Right cardiac atrium (tissue), 5 donors: ENCODE measurements at regions not wholly inside any gene's neighbourhood (a gene's known extent, or its start where the extent isn't known, plus 50 kb on each side); places are given as distances from the start of the nearest gene placed in this dataset.
"Not testable (repeated sequence)": the region's sequence is repeated elsewhere in the genome, so short reads cannot be mapped to it uniquely, and the experiment has no call there.

ENCODE experiments used
- ATAC-seq, 2 donors: fragments of 200-7000 bp; cut with Tn5 transposase; one replicate each; pipeline versions ENCODE4 v1.8.0 to v1.9.1; 2020; ENCODE audit warnings: moderate library complexity in 2 of 2, mild to moderate bottlenecking in 1 of 2
- DNase-seq, 3 donors: peaks; one replicate each; pipeline ENCODE4 v3.0.0-alpha.2; 2020
- H3K27ac ChIP-seq: one replicate; pipeline ENCODE4 v1.5.1; 2013; ENCODE audit warnings: mild to moderate bottlenecking, low read length, control low read depth, moderate library complexity
- H3K27me3 ChIP-seq: one replicate; pipeline ENCODE4 v1.6.1; 2013; ENCODE audit not compliant: control insufficient read depth, insufficient read depth
- H3K4me1 ChIP-seq: one replicate; pipeline ENCODE4 v1.6.1; 2013; ENCODE audit warnings: low read length; ENCODE audit not compliant: control insufficient read depth, insufficient read depth
- H3K4me3 ChIP-seq: one replicate; pipeline ENCODE4 v1.5.1; 2013; ENCODE audit warnings: low read length, control low read depth
- H3K9me3 ChIP-seq: one replicate; pipeline ENCODE4 v1.6.1; 2013; ENCODE audit warnings: low read length; ENCODE audit not compliant: control insufficient read depth
- WGBS: extraction: QIAGEN DNeasy Blood & Tissue Kit; methylation state at CpG from one replicate; pipeline ENCODE4 v1.1.7; 2013; 5-methylcytosine and 5-hydroxymethylcytosine counted together
- intact Hi-C, 4 donors: fragments of 100-400 bp; cut with DNase I; formaldehyde crosslinking; loops; one replicate each; pipeline versions ENCODE4 v1.11.0 to v1.14.0; 2022 to 2023
- donor health status: healthy with polysubstance abuse.
- donor health status: DM: no; HTN: yes; CAD: no.
- donor health status: DM: no; HTN: no; CAD: no.
- donor health status: DM: no; HTN: yes; CAD: no; lungs with severe emphysema.
- donor health status: DM: yes; HTN: yes; CAD: no.

- H3K27ac ChIP-seq, intact Hi-C loops, H3K27me3 ChIP-seq, H3K4me3 ChIP-seq, H3K9me3 ChIP-seq, H3K4me1 ChIP-seq, ATAC-seq, DNase-seq: not testable (repeated sequence)
- WGBS = 70% methylated on average over 1 of the region's 1 CpG
Observed at GRCh38 chr19:23984911-23985310, 70.2 kb downstream of the ZNF726 start.

- Histone ChIP-seq H3K9me3 (no peaks in the 10 kb centered on the region), H3K27me3 (no peaks in the 10 kb centered on the region), H3K27ac (no peak overlapping the region), H3K4me1 (no peaks in the 10 kb centered on the region), H3K4me3 (no peak overlapping the region)
- intact Hi-C loops = no loop called here
- WGBS = 92% methylated on average over 1 of the region's 1 CpG
- DNase-seq = no peak
- no peak for ATAC-seq
Observed at GRCh38 chr19:23986623-23987022, 71.9 kb downstream of the ZNF726 start.

GRCh38 chr19:23991170-23991569 is 76.5 kb downstream of the ZNF726 start:
- Histone ChIP-seq H3K27ac (no peak overlapping the region), H3K27me3 (no peaks in the 10 kb centered on the region), H3K4me3 (no peak overlapping the region), H3K9me3 (no peaks in the 10 kb centered on the region), H3K4me1 (no peaks in the 10 kb centered on the region)
- WGBS = 66% methylated on average over 1 of the region's 1 CpG
- no peak for ATAC-seq
- no peak for DNase-seq
- intact Hi-C loops = no loop called here

- Histone ChIP-seq H3K27me3 (no peaks in the 10 kb centered on the region), H3K27ac (no peak overlapping the region), H3K4me1 (no peaks in the 10 kb centered on the region), H3K4me3 (no peak overlapping the region), H3K9me3 (no peaks in the 10 kb centered on the region)
- no peak for DNase-seq
- ATAC-seq = no peak
- 71% methylated on average over 3 of the region's 3 CpGs for WGBS
- intact Hi-C loops = no loop called here
Observed at GRCh38 chr19:23992348-23992747, 77.7 kb downstream of the ZNF726 start.

- H3K27ac ChIP-seq = no peak overlapping the region
- no peak for ATAC-seq
Observed at GRCh38 chr19:23993440-23993839, 78.8 kb downstream of the ZNF726 start.

GRCh38 chr19:23996549-23996948 is 81.9 kb downstream of the ZNF726 start:
- intact Hi-C loops = no loop called here
- DNase-seq (no peak), ATAC-seq (no peak)
- Histone ChIP-seq H3K4me3 (no peak overlapping the region), H3K9me3 (peaks cover 2% of the 10 kb centered on the region), H3K4me1 (no peaks in the 10 kb centered on the region), H3K27me3 (no peaks in the 10 kb centered on the region), H3K27ac (no peak overlapping the region)
- 67% methylated on average over 7 of the region's 7 CpGs for WGBS

More at GRCh38 chr19:23993440-23993839, 78.8 kb downstream of the ZNF726 start:
- Histone ChIP-seq H3K27me3 (no peaks in the 10 kb centered on the region), H3K9me3 (peaks cover 2% of the 10 kb centered on the region), H3K4me3 (no peak overlapping the region), H3K4me1 (no peaks in the 10 kb centered on the region)
- intact Hi-C loops = no loop called here
- WGBS = 78% methylated on average over 2 of the region's 2 CpGs
- DNase-seq = no peak

- 65% methylated on average over 2 of the region's 2 CpGs for WGBS
- DNase-seq (no peak), ATAC-seq (no peak)
- Histone ChIP-seq H3K27ac (no peak overlapping the region), H3K9me3 (peaks cover 2% of the 10 kb centered on the region), H3K4me3 (no peak overlapping the region), H3K4me1 (no peaks in the 10 kb centered on the region), H3K27me3 (no peaks in the 10 kb centered on the region)
- intact Hi-C loops = no loop called here
Observed at GRCh38 chr19:23998568-23998967, 83.9 kb downstream of the ZNF726 start.

- intact Hi-C loops = no loop called here
Observed at GRCh38 chr19:23999821-24000610, 85.3 kb downstream of the ZNF726 start.

GRCh38 chr19:24000656-24001055 is 86.0 kb downstream of the ZNF726 start:
- Histone ChIP-seq H3K27me3 (no peaks in the 10 kb centered on the region), H3K27ac (no peak overlapping the region), H3K4me3 (no peak overlapping the region), H3K4me1 (no peaks in the 10 kb centered on the region), H3K9me3 (peaks cover 2% of the 10 kb centered on the region)
- no peak for DNase-seq
- intact Hi-C loops = no loop called here
- no peak for ATAC-seq
- WGBS = 99% methylated on average over 2 of the region's 2 CpGs

More at GRCh38 chr19:23999821-24000610, 85.3 kb downstream of the ZNF726 start:
- H3K27me3 ChIP-seq = no peaks in the 10 kb centered on the region
- H3K27ac ChIP-seq = no peak overlapping the region
- no peaks in the 10 kb centered on the region for H3K4me1 ChIP-seq
- peaks cover 2% of the 10 kb centered on the region for H3K9me3 ChIP-seq
- ATAC-seq = no peak
- no peak for DNase-seq
- WGBS = 80% methylated on average over 9 of the region's 9 CpGs
- no peak overlapping the region for H3K4me3 ChIP-seq

GRCh38 chr19:24002256-24002945 is 84.6 kb upstream of the ZNF254 start:
- Histone ChIP-seq H3K27ac (no peak overlapping the region), H3K4me1 (no peaks in the 10 kb centered on the region), H3K27me3 (no peaks in the 10 kb centered on the region), H3K4me3 (no peak overlapping the region), H3K9me3 (peaks cover 2% of the 10 kb centered on the region)
- 91% methylated on average over 32 of the region's 32 CpGs for WGBS
- no peak for ATAC-seq
- DNase-seq = no peak
- intact Hi-C loops = no loop called here

GRCh38 chr19:24003537-24003936 is 83.5 kb upstream of the ZNF254 start:
- intact Hi-C loops = no loop called here
- no peaks in the 10 kb centered on the region for H3K27me3 ChIP-seq
- H3K4me1 ChIP-seq = no peaks in the 10 kb centered on the region
- DNase-seq (no peak), ATAC-seq (no peak)
- H3K4me3 ChIP-seq = no peak overlapping the region
- WGBS = 95% methylated on average over 19 of the region's 19 CpGs
- H3K27ac ChIP-seq = no peak overlapping the region
- no peaks in the 10 kb centered on the region for H3K9me3 ChIP-seq
